IPS DF 6.9 (cell line): ENCODE measurements at regions not wholly inside any gene's neighbourhood (a gene's known extent, or its start where the extent isn't known, plus 50 kb on each side); places are given as distances from the start of the nearest gene placed in this dataset.
"Not testable (repeated sequence)": the region's sequence is repeated elsewhere in the genome, so short reads cannot be mapped to it uniquely, and the experiment has no call there.

Source experiments
- DNase-seq: peaks from one replicate; pipeline ENCODE4 v3.0.0-alpha.2; 2013; ENCODE audit warnings: low read depth, low spot score
- H3K27ac ChIP-seq: one replicate; pipeline ENCODE4 v1.5.1; 2013; ENCODE audit warnings: low read length, control low read depth
- H3K27me3 ChIP-seq: 2 replicates; pipeline ENCODE4 v1.6.1; 2013; ENCODE audit warnings: mild to moderate bottlenecking, low read length; ENCODE audit not compliant: control insufficient read depth, insufficient read depth
- H3K36me3 ChIP-seq: 2 replicates; pipeline ENCODE4 v1.6.1; 2013; ENCODE audit warnings: low read length; ENCODE audit not compliant: control insufficient read depth, insufficient read depth
- H3K4me1 ChIP-seq: 2 replicates; pipeline ENCODE4 v1.6.1; 2013; ENCODE audit warnings: low read length; ENCODE audit not compliant: control insufficient read depth, insufficient read depth
- H3K4me3 ChIP-seq: 2 replicates; pipeline ENCODE4 v1.5.1; 2013; ENCODE audit warnings: mild to moderate bottlenecking, low read length
- H3K9me3 ChIP-seq: 2 replicates; pipeline ENCODE4 v1.6.1; 2013; ENCODE audit warnings: low read length, inconsistent platforms; ENCODE audit not compliant: control insufficient read depth, insufficient read depth
- WGBS: extraction: QIAGEN DNeasy Blood & Tissue Kit; methylation state at CpG from one replicate; pipeline ENCODE4 v1.1.7; 2013; ENCODE audit warnings: mixed read lengths, missing lambda C conversion rate; ENCODE audit not compliant: insufficient read length, insufficient coverage; 5-methylcytosine and 5-hydroxymethylcytosine counted together

- no peak for DNase-seq
- Histone ChIP-seq H3K9me3 (no peaks in the 10 kb centered on the region), H3K4me1 (no peaks in the 10 kb centered on the region), H3K4me3 (no peak overlapping the region), H3K36me3 (no peaks in the 10 kb centered on the region), H3K27me3 (no peaks in the 10 kb centered on the region), H3K27ac (no peak overlapping the region)
- no CpG with 5 or more reads among the region's 1 CpG for WGBS
These were observed 108.8 kb downstream of the EFHB start for GRCh38 chr3:19825193-19825592.

- WGBS: no CpG with 5 or more reads among the region's 4 CpGs
- Histone ChIP-seq H3K27me3 (no peaks in the 10 kb centered on the region), H3K36me3 (no peaks in the 10 kb centered on the region), H3K4me3 (no peak overlapping the region), H3K27ac (no peak overlapping the region), H3K4me1 (no peaks in the 10 kb centered on the region), H3K9me3 (no peaks in the 10 kb centered on the region)
- no peak for DNase-seq
These were observed 111.2 kb downstream of the EFHB start for GRCh38 chr3:19822805-19823204.

- no CpG with 5 or more reads among the region's 1 CpG for WGBS
- no peaks in the 10 kb centered on the region for H3K27me3 ChIP-seq
- no peak overlapping the region for H3K4me3 ChIP-seq
- no peak for DNase-seq
- no peaks in the 10 kb centered on the region for H3K36me3 ChIP-seq
- no peak overlapping the region for H3K27ac ChIP-seq
- no peaks in the 10 kb centered on the region for H3K4me1 ChIP-seq
- H3K9me3 ChIP-seq: no peaks in the 10 kb centered on the region
These were observed 117.4 kb downstream of the EFHB start for GRCh38 chr3:19816631-19817030.

GRCh38 chr3:19815805-19816204 is 118.2 kb downstream of the EFHB start:
- Histone ChIP-seq H3K27ac (no peak overlapping the region), H3K36me3 (no peaks in the 10 kb centered on the region), H3K9me3 (no peaks in the 10 kb centered on the region), H3K27me3 (no peaks in the 10 kb centered on the region), H3K4me1 (no peaks in the 10 kb centered on the region), H3K4me3 (no peak overlapping the region)
- no CpG with 5 or more reads among the region's 1 CpG for WGBS
- DNase-seq: no peak

GRCh38 chr3:19813743-19814142 is 120.3 kb downstream of the EFHB start:
- WGBS: no CpG with 5 or more reads among the region's 7 CpGs
- not testable (repeated sequence) for H3K36me3 ChIP-seq, H3K4me1 ChIP-seq, H3K4me3 ChIP-seq, H3K27ac ChIP-seq, DNase-seq, H3K9me3 ChIP-seq, H3K27me3 ChIP-seq

- Histone ChIP-seq H3K27ac (no peak overlapping the region), H3K27me3 (no peaks in the 10 kb centered on the region), H3K9me3 (no peaks in the 10 kb centered on the region), H3K36me3 (no peaks in the 10 kb centered on the region), H3K4me3 (no peak overlapping the region), H3K4me1 (no peaks in the 10 kb centered on the region; the same call in 1 of the 2 replicates)
- no CpG with 5 or more reads among the region's 3 CpGs for WGBS
- DNase-seq: no peak
These were observed 122.3 kb downstream of the EFHB start for GRCh38 chr3:19811689-19812088.

GRCh38 chr3:19808834-19809233 is 125.2 kb downstream of the EFHB start:
- no peak for DNase-seq
- H3K27ac ChIP-seq: no peak overlapping the region
- H3K4me3 ChIP-seq: no peak overlapping the region
- H3K36me3 ChIP-seq: no peaks in the 10 kb centered on the region
- H3K27me3 ChIP-seq: no peaks in the 10 kb centered on the region
- H3K4me1 ChIP-seq: no peaks in the 10 kb centered on the region; the same call in 1 of the 2 replicates
- no peaks in the 10 kb centered on the region for H3K9me3 ChIP-seq
- no CpG with 5 or more reads among the region's 3 CpGs for WGBS

- Histone ChIP-seq H3K4me1 (no peaks in the 10 kb centered on the region), H3K9me3 (no peaks in the 10 kb centered on the region), H3K4me3 (no peak overlapping the region), H3K27ac (no peak overlapping the region), H3K27me3 (no peaks in the 10 kb centered on the region), H3K36me3 (no peaks in the 10 kb centered on the region)
- DNase-seq: no peak
These were observed 134.1 kb downstream of the EFHB start for GRCh38 chr3:19799887-19800286.

- no peak for DNase-seq
- no peaks in the 10 kb centered on the region for H3K36me3 ChIP-seq
- no peak overlapping the region for H3K4me3 ChIP-seq
- no peaks in the 10 kb centered on the region for H3K4me1 ChIP-seq
- H3K27me3 ChIP-seq: no peaks in the 10 kb centered on the region
- no peak overlapping the region for H3K27ac ChIP-seq
- H3K9me3 ChIP-seq: no peaks in the 10 kb centered on the region
These were observed 134.9 kb downstream of the EFHB start for GRCh38 chr3:19799115-19799514.

- Histone ChIP-seq H3K4me1 (no peaks in the 10 kb centered on the region), H3K36me3 (no peaks in the 10 kb centered on the region), H3K27ac (no peak overlapping the region), H3K27me3 (no peaks in the 10 kb centered on the region), H3K9me3 (no peaks in the 10 kb centered on the region), H3K4me3 (no peak overlapping the region)
- no peak for DNase-seq
- WGBS: no CpG with 5 or more reads among the region's 2 CpGs
These were observed 135.7 kb downstream of the EFHB start for GRCh38 chr3:19798324-19798723.

GRCh38 chr3:19792388-19792787 is 141.6 kb downstream of the EFHB start:
- H3K9me3 ChIP-seq: no peaks in the 10 kb centered on the region
- H3K36me3 ChIP-seq: no peaks in the 10 kb centered on the region
- H3K4me1 ChIP-seq: no peaks in the 10 kb centered on the region
- WGBS: no CpG with 5 or more reads among the region's 4 CpGs
- no peak overlapping the region for H3K4me3 ChIP-seq
- no peak for DNase-seq
- H3K27me3 ChIP-seq: no peaks in the 10 kb centered on the region
- H3K27ac ChIP-seq: no peak overlapping the region
